Peyer's patch (tissue), 4 donors: ENCODE measurements at regions not wholly inside any gene's neighbourhood (a gene's known extent, or its start where the extent isn't known, plus 50 kb on each side); places are given as distances from the start of the nearest gene placed in this dataset.
A peak's percentile ranks its signal among the peaks of the same experiment; 100 is the strongest.
"Not testable (repeated sequence)": the region's sequence is repeated elsewhere in the genome, so short reads cannot be mapped to it uniquely, and the experiment has no call there.

Experiments used
- DNase-seq, 3 donors: peaks; one replicate each; pipeline ENCODE4 v3.0.0-alpha.2; 2017 to 2019
- H3K27ac ChIP-seq, 4 donors: fragments of 200-600 bp; sonication (generic); one replicate each; pipeline ENCODE4 v1.5.1; 2016 to 2019
- H3K27me3 ChIP-seq, 2 donors: fragments of 200-600 bp; sonication (generic); one replicate each; pipeline ENCODE4 v1.5.1; 2019
- H3K36me3 ChIP-seq, 3 donors: fragments of 200-600 bp; sonication (generic); one replicate each; pipeline ENCODE4 v1.5.1; 2016 to 2019
- H3K4me1 ChIP-seq, 4 donors: fragments of 200-600 bp; sonication (generic); one replicate each; pipeline ENCODE4 v1.5.1; 2016 to 2019
- H3K4me3 ChIP-seq, 4 donors: fragments of 200-600 bp; sonication (generic); 1 replicate in 3 of 4; 2 replicates in 1 of 4; pipeline ENCODE4 v1.5.1; 2016 to 2019; ENCODE audit warnings: mild to moderate bottlenecking in 1 of 4
- H3K9me3 ChIP-seq, 4 donors: fragments of 200-600 bp; sonication (generic); one replicate each; pipeline ENCODE4 v1.5.1; 2016 to 2019; ENCODE audit warnings: mild to moderate bottlenecking in 1 of 4
- CTCF ChIP-seq, 6 experiments: fragments of 450-650 bp in 4 of 6; fragments of 200-600 bp in 2 of 6; sonication (generic) in 1 of 6; IDR thresholded peaks; one replicate each; pipeline ENCODE4 v1.5.1; 2017 to 2019; ENCODE audit warnings: antibody characterized with exemption in 6 of 6, mild to moderate bottlenecking in 3 of 6, moderate library complexity in 1 of 6
- POLR2A ChIP-seq, 2 donors: fragments of 450-650 bp; IDR thresholded peaks; one replicate each; pipeline ENCODE4 v1.5.1; 2017; ENCODE audit warnings: antibody characterized with exemption in 2 of 2, mild to moderate bottlenecking in 2 of 2, moderate library complexity in 2 of 2

GRCh38 chr1:25171013-25171412 lies 61.3 kb downstream of the SYF2 start:
- H3K27ac ChIP-seq, H3K27me3 ChIP-seq, H3K36me3 ChIP-seq, H3K9me3 ChIP-seq, H3K4me3 ChIP-seq, DNase-seq: not testable (repeated sequence)
- peaks cover 0 to 18% (median 0%) of the 10 kb centered on the region in 4 donors for H3K4me1 ChIP-seq

GRCh38 chr1:25170439-25170838 lies 61.9 kb downstream of the SYF2 start:
- H3K36me3 ChIP-seq, result no peaks in the 10 kb centered on the region
- H3K27me3 ChIP-seq, result no peaks in the 10 kb centered on the region
- H3K27ac ChIP-seq, result no peak overlapping the region
- TF ChIP-seq POLR2A (IDR thresholded peaks at IDR 0.05) (no peak), CTCF (IDR thresholded peaks at IDR 0.05) (no peak)
- peaks cover 0 to 18% (median 0%) of the 10 kb centered on the region in 4 donors for H3K4me1 ChIP-seq
- peak in 1 of 3 donors; percentile 25 for DNase-seq
- H3K9me3 ChIP-seq, result no peaks in the 10 kb centered on the region
- no peak overlapping the region for H3K4me3 ChIP-seq

- H3K27ac ChIP-seq, result peak overlapping the region in 1 of 4 donors; percentile 89
- H3K27me3 ChIP-seq, result no peaks in the 10 kb centered on the region
- no peak overlapping the region for H3K4me3 ChIP-seq
- no peaks in the 10 kb centered on the region for H3K36me3 ChIP-seq
- no peaks in the 10 kb centered on the region for H3K9me3 ChIP-seq
- peak in 1 of 3 donors; percentile 28 for DNase-seq
- no peak for TF ChIP-seq CTCF (IDR thresholded peaks at IDR 0.05)
- TF ChIP-seq POLR2A (IDR thresholded peaks at IDR 0.05), result no peak
- peaks cover 0 to 18% (median 0%) of the 10 kb centered on the region in 4 donors for H3K4me1 ChIP-seq
These were observed 62.7 kb downstream of the SYF2 start for GRCh38 chr1:25169610-25170009.

GRCh38 chr1:25169168-25169567 lies 63.1 kb downstream of the SYF2 start:
- Histone ChIP-seq H3K36me3 (no peaks in the 10 kb centered on the region), H3K27me3 (no peaks in the 10 kb centered on the region), H3K27ac (peak overlapping the region in 3 of 4 donors; percentile 57 to 89 (median 87)), H3K4me1 (peaks cover 0 to 18% (median 0%) of the 10 kb centered on the region in 4 donors), H3K4me3 (peak overlapping the region in 1 of 4 donors; percentile 23), H3K9me3 (no peaks in the 10 kb centered on the region)
- no peak for DNase-seq
- TF ChIP-seq POLR2A (IDR thresholded peaks at IDR 0.05) (no peak), CTCF (IDR thresholded peaks at IDR 0.05) (no peak)

GRCh38 chr1:25168193-25169071 lies 63.9 kb downstream of the SYF2 start:
- Histone ChIP-seq H3K4me3 (peak overlapping the region in 2 of 4 donors; percentile 7 to 23), H3K27me3 (no peaks in the 10 kb centered on the region), H3K9me3 (no peaks in the 10 kb centered on the region), H3K4me1 (peaks cover 0 to 18% (median 0%) of the 10 kb centered on the region in 4 donors), H3K27ac (peak overlapping the region in 3 of 4 donors; percentile 57 to 89 (median 87)), H3K36me3 (no peaks in the 10 kb centered on the region)
- TF ChIP-seq POLR2A (IDR thresholded peaks at IDR 0.05) (no peak), CTCF (IDR thresholded peaks at IDR 0.05) (peak in 4 of 6 experiments; percentile 4 to 65 (median 64))
- DNase-seq, result peak in 2 of 3 donors; percentile 56 to 62
